AG20443 (cell line): ENCODE measurements at regions not wholly inside any gene's neighbourhood (a gene's known extent, or its start where the extent isn't known, plus 50 kb on each side); places are given as distances from the start of the nearest gene placed in this dataset.
"Not testable (repeated sequence)": the region's sequence is repeated elsewhere in the genome, so short reads cannot be mapped to it uniquely, and the experiment has no call there.

ENCODE experiments used
- DNase-seq: peaks from one replicate; pipeline ENCODE4 v3.0.0; 2012; ENCODE audit warnings: low spot score, mixed read lengths

- DNase-seq, result no peak
Observed at GRCh38 chr3:56955492-56956111, 104.9 kb upstream of the SPATA12 start.

GRCh38 chr3:56954125-56954524 lies 106.3 kb upstream of the SPATA12 start:
- peak; percentile 17 for DNase-seq

DNA sequence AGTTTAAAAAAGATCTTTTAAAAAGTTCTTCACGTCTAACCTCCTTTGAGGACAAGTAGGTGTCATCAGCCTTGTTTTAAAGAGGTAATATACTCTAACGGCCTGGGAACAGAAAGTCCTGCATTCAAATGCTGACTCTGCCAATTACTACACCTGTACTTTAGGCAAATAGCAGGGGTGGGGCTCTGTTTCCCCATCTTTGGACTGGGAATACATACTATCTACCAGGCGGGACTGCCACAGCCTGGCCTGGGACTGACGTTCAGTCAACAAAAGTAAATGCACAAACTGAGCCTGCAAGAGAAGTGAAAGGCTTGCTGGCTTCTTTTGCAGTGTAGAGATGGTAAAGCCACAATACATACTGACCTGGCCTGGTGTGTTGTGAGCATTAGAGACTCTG lies 107.6 kb upstream of the SPATA12 start:
- DNase-seq, result no peak

- no peak for DNase-seq
Observed at GRCh38 chr3:56952061-56952460, 108.4 kb upstream of the SPATA12 start.

GRCh38 chr3:56951366-56951765 lies 109.1 kb upstream of the SPATA12 start:
- no peak for DNase-seq

GRCh38 chr3:56945378-56945777 lies 115.1 kb upstream of the SPATA12 start:
- not testable (repeated sequence) for DNase-seq

DNA sequence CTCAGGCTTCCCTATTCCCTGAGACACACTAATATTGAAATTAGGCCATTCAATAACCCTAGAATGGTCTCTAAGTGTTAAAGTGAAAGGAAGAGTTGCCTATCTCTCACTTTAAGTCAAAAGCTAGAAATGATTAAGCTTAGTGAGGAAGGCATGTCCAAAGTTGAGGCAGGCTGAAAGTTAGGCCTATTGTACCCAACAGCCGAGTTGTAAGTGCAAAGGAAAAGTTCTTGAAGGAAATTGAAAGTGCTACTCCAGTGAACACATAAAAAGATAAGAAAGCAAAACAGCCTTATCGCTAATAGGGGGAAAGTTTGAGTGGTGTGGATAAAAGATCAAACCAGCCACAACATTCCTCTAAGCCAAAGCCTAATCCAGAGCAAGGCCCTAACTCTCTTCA lies 117.9 kb upstream of the SPATA12 start:
- DNase-seq, result no peak

DNA sequence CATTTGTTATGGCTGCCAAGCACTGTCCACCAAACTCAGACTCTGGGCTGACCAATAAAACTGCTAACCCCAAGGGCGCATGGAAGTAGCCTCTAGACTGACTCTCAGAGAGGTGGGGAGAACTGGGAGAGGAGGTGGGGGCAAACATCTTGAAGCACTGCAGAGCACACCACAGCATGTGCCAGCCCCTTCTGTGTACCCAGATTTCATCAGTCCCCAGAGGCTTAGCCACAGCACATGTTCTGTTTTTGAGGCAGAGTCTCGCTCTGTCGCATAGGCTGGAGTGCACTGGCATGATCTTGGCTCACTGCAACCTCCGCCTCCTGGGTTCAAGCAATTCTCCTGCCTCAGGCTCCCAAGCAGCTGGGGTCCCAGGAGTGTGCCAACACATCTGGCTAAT lies 119.5 kb upstream of the SPATA12 start:
- no peak for DNase-seq

DNA sequence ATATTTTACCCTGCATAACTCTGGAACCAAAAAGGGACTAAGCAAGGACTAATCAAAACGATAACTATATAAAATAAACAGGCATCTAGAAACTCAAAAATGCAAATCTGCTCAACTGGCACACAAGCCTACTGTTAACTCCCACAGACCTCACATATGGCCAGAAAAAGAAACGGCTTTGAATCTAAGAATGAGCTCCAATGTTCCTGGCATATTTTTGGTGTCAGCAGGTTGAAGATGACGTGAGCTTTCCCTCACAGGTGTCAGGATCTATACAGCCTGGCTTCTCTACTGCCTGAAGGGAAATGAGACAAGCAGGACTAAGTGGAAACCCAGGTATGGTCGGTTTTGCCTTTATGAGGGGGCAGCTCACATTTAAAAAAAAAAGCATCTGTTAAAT lies 120.1 kb upstream of the SPATA12 start:
- DNase-seq, result no peak

GRCh38 chr3:56939834-56940233 lies 120.6 kb upstream of the SPATA12 start:
- no peak for DNase-seq

GRCh38 chr3:56938530-56938929 lies 121.9 kb upstream of the SPATA12 start:
- no peak for DNase-seq

- DNase-seq, result no peak
Observed at GRCh38 chr3:56937580-56937979, 122.9 kb upstream of the SPATA12 start.

DNA sequence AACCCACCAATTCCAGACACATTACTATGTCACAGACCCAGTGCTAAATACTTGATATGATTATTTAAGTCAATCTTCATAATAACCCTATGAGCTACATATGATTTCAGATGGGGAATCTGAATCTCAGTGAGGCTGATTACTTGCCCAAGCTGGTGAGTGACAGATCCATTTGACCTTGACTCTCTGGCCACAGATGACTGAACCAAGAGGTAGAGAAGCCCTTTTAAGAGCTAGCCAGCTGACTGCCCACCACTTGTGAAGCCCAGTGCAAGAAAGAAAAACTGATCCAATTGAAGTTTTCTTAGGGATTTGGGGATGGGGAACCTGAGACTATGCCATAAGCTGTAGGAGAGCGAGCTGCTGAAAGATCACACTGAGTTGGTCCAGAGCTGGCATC lies 124.7 kb upstream of the SPATA12 start:
- no peak for DNase-seq

DNA sequence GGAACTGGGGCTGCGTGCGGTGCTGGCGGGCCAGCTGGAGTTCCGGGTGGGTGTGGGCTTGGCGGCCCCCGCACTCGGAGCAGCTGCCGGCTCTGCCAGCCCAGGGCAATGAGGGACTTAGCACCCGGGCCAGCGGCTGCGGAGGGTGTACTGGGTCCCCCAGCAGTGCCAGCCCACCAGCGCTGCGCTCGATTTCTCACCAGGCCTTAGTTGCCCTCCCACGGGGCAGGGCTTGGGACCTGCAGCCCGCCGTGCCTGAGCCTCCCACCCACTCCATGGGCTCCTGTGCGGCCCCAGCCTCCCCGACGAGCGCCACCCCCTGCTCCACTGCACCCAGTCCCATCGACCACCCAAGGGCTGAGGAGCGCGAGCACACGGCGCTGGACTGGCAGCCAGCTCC lies 126.0 kb upstream of the SPATA12 start:
- DNase-seq, result not testable (repeated sequence)

- no peak for DNase-seq
Observed at GRCh38 chr3:56933803-56934202, 126.7 kb upstream of the SPATA12 start.

GRCh38 chr3:56932866-56933265 lies 127.6 kb upstream of the SPATA12 start:
- no peak for DNase-seq

DNA sequence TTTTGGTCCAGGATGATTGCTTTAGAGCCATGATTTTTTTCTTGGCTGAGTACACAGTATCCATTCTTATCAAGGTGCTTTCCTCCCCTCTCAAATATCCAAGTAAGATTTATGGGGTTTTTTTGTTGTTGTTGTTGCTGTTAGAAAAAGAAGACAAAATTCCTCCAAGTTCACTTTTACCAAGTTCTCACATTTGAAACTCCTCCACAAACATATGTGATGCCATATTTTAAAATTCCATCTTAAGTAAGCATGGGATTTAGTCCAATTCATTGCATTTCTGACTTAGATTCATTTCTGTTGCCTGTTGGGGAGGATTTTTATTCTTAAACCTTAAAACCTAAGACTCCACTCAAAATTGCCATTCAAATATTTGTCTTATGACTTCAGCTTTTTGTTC lies 128.6 kb upstream of the SPATA12 start:
- no peak for DNase-seq

DNA sequence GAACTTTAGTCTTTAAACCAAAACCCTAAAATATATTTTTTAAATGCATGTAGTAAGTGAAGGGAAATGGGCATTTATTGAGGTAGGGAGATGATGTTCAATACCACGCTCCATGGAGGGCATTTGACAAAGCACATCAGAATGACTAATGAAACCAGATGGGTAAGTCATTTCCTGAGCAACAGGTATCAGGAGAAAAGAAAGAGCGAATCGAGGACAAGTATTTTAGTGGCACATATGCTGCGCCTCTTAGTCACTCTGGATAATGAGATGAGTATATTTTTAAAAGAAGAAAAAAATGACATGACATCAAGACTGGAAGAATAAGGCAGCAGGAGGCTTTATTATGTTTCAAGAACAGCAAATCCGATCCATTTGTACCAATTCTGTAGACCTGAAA lies 129.0 kb upstream of the ARHGEF3 start:
- DNase-seq, result no peak

GRCh38 chr3:56929809-56930615 lies 128.3 kb upstream of the ARHGEF3 start:
- no peak for DNase-seq

- DNase-seq, result peak; percentile 27
Observed at GRCh38 chr3:56928379-56929068, 126.8 kb upstream of the ARHGEF3 start.

DNA sequence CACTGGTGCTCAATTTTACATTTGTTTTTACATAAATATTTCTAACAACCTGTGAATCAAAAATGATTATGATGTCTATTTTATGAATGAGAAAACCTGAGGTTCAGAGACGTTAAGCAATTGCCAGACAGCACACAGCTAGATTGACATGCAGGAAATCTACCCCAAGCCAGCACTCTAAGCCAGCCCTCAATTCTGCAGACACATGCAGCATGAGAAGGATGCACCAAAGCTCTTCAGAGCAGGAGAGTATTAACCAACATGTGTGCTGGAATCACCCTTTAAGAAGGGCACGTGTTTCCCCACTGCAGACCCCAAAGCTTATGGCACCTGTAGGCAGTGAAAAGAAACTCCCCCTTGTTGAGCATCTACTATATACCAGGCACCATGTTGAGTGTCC lies 126.1 kb upstream of the ARHGEF3 start:
- DNase-seq, result no peak

GRCh38 chr3:56926947-56927282 lies 125.2 kb upstream of the ARHGEF3 start:
- DNase-seq, result no peak

DNA sequence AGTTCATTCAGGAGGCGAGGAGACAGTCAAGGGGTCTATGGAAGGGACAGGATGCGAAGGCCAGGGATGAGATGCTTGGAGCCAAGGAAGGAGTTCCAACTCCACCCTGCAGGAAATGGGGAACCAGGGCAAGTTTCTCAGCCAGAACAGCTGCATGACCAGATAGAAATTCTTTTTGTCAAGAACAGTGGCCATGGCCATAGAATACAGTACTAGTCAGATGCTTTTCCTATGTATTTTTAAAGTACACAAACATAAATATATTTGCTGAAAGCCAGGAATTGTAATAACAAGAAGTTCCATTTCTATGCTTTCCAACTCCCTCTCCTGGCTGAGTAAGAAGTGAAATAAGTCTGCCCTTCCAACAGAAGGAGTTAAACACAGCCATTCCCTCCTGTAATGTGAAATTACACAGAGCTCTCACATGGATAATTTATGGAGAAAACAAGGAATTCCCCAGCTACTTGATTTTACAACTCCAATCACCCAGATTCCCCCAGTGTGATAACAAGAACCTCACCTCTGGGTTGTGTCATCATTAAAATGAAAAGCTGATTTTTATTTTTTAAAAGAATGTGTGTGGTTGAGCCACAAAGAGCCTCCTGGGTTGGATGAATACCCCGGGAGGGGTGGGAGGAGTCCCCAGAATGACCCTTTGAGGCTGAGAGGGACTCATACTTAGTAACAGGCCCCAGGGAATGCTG lies 124.6 kb upstream of the ARHGEF3 start:
- peak; percentile 63 for DNase-seq
